IMR-90 (cell line): ENCODE measurements at regions not wholly inside any gene's neighbourhood (a gene's known extent, or its start where the extent isn't known, plus 50 kb on each side); places are given as distances from the start of the nearest gene placed in this dataset.

Experiments used
- ATAC-seq: fragments of 200-7000 bp; cut with Tn5 transposase; 2 replicates; pipeline ENCODE4 v1.9.1; 2020; ENCODE audit warnings: low read depth, mild to moderate bottlenecking, moderate library complexity
- BruUV-seq: library from RNA; stranded (reverse); fragments of 400-500 nt; replicated peaks from 2 replicates; lab custom pipeline; 2021; lab: Mats Ljungman, UMichigan
- CTCF ChIA-PET: fragments of 300-600 bp; formaldehyde crosslinking; extraction: SDS; loops from one replicate; lab custom pipeline; 2021; ENCODE audit warnings: antibody characterized with exemption; lab: Yijun Ruan, JAX
- POLR2A ChIA-PET: fragments of 300-600 bp; sonication (Branson Sonifier 250); formaldehyde crosslinking; loops from one replicate; lab custom pipeline; 2022; ENCODE audit warnings: antibody characterized with exemption; ENCODE audit not compliant: unreplicated experiment; lab: Charles Lee
- DNase-seq: peaks from one replicate; pipeline ENCODE4 v3.0.0; 2013
- H2AFZ ChIP-seq: replicated peaks from 2 replicates; pipeline ENCODE3; 2013; ENCODE audit warnings: low read length, mild to moderate bottlenecking; ENCODE audit not compliant: poor library complexity
- H2AK5ac ChIP-seq: 2 replicates; pipeline ENCODE4 v1.6.1; 2013; ENCODE audit warnings: low read depth, low read length, inconsistent platforms
- H2AK9ac ChIP-seq: replicated peaks from 2 replicates; pipeline ENCODE3; 2013; ENCODE audit warnings: mild to moderate bottlenecking, low read depth, low read length, moderate library complexity; ENCODE audit not compliant: poor library complexity
- H2BK120ac ChIP-seq: 2 replicates; pipeline ENCODE4 v1.6.1; 2013; ENCODE audit warnings: low read depth, low read length, inconsistent platforms
- H2BK15ac ChIP-seq: 3 replicates; pipeline ENCODE4 v1.6.1; 2013; ENCODE audit warnings: low read depth, low read length, inconsistent platforms
- H2BK20ac ChIP-seq: 2 replicates; pipeline ENCODE4 v1.6.1; 2013; ENCODE audit warnings: low read depth, mild to moderate bottlenecking, inconsistent platforms, low read length, moderate library complexity
- H2BK5ac ChIP-seq: 2 replicates; pipeline ENCODE4 v1.6.1; 2013; ENCODE audit warnings: mild to moderate bottlenecking, low read depth, low read length, inconsistent platforms; ENCODE audit not compliant: poor library complexity, severe bottlenecking
- H3K14ac ChIP-seq: replicated peaks from 2 replicates; pipeline ENCODE4 v1.6.1; 2013; ENCODE audit warnings: low read depth, low read length, inconsistent platforms
- H3K18ac ChIP-seq: 2 replicates; pipeline ENCODE4 v1.6.1; 2013; ENCODE audit warnings: low read depth, low read length, control low read depth
- H3K23ac ChIP-seq: 2 replicates; pipeline ENCODE4 v1.6.1; 2013; ENCODE audit warnings: low read depth, low read length, inconsistent platforms
- H3K27ac ChIP-seq: 2 replicates; pipeline ENCODE4 v1.5.1; 2013; ENCODE audit warnings: mild to moderate bottlenecking, control low read depth, low read length; ENCODE audit not compliant: insufficient read depth
- H3K27me3 ChIP-seq: 2 replicates; pipeline ENCODE4 v1.6.1; 2013; ENCODE audit warnings: low read length; ENCODE audit not compliant: control insufficient read depth, insufficient read depth
- H3K36me3 ChIP-seq: 2 replicates; pipeline ENCODE4 v1.6.1; 2013; ENCODE audit warnings: low read length, mixed read lengths; ENCODE audit not compliant: control insufficient read depth, insufficient read depth
- H3K4ac ChIP-seq: 2 replicates; pipeline ENCODE4 v1.6.1; 2013; ENCODE audit warnings: low read depth, low read length, inconsistent platforms
- H3K4me1 ChIP-seq: 2 replicates; pipeline ENCODE4 v1.6.1; 2013; ENCODE audit warnings: low read length, mixed read lengths; ENCODE audit not compliant: control insufficient read depth, insufficient read depth
- H3K4me2 ChIP-seq: 2 replicates; pipeline ENCODE4 v1.6.1; 2013; ENCODE audit warnings: low read depth, mild to moderate bottlenecking, control low read depth, low read length, moderate library complexity
- H3K4me3 ChIP-seq: 2 replicates; pipeline ENCODE4 v1.5.1; 2013; ENCODE audit warnings: low read depth, mild to moderate bottlenecking, control low read depth, low read length, moderate library complexity; ENCODE audit not compliant: insufficient read depth
- H3K56ac ChIP-seq: 2 replicates; pipeline ENCODE4 v1.6.1; 2013; ENCODE audit warnings: low read length, inconsistent platforms; ENCODE audit not compliant: insufficient read depth; ENCODE audit errors: extremely low read depth
- H3K79me1 ChIP-seq, 2 experiments: 2 replicates each; pipeline ENCODE4 v1.6.1; 2013; ENCODE audit warnings: low read length in 2 of 2, inconsistent platforms in 1 of 2, low read depth in 1 of 2
- H3K9ac ChIP-seq: 2 replicates; pipeline ENCODE4 v1.6.1; 2013; ENCODE audit warnings: low read depth, low read length, control low read depth
- H3K9me1 ChIP-seq: 2 replicates; pipeline ENCODE4 v1.6.1; 2013; ENCODE audit warnings: low read length, inconsistent platforms; ENCODE audit not compliant: insufficient read depth
- H3K9me3 ChIP-seq: 2 replicates; pipeline ENCODE4 v1.6.1; 2013; ENCODE audit warnings: low read length; ENCODE audit not compliant: control insufficient read depth, insufficient read depth
- H4K20me1 ChIP-seq: 2 replicates; pipeline ENCODE4 v1.6.1; 2013; ENCODE audit warnings: low read length, inconsistent platforms; ENCODE audit not compliant: insufficient read depth
- H4K5ac ChIP-seq: 2 replicates; pipeline ENCODE4 v1.6.1; 2013; ENCODE audit warnings: mild to moderate bottlenecking, low read depth, low read length, control low read depth
- H4K8ac ChIP-seq, 2 experiments: 2 replicates each; pipeline ENCODE4 v1.6.1; 2013; ENCODE audit warnings: low read depth in 2 of 2, low read length in 2 of 2, control low read depth in 1 of 2, inconsistent platforms in 1 of 2
- H4K91ac ChIP-seq: 2 replicates; pipeline ENCODE4 v1.6.1; 2013; ENCODE audit warnings: low read depth, low read length, inconsistent platforms; ENCODE audit not compliant: insufficient read depth
- RCOR1 ChIP-seq: IDR thresholded peaks from 2 replicates; pipeline ENCODE4 v1.6.1; 2012; ENCODE audit warnings: mild to moderate bottlenecking, low read length, improper control_type of control experiment; ENCODE audit not compliant: insufficient replicate concordance
- WGBS, 2 experiments: methylation state at CpG; one replicate each; pipeline versions ENCODE4 v1.1.5 to v1.1.7; 2013; ENCODE audit warnings: missing lambda C conversion rate in 2 of 2; ENCODE audit not compliant: insufficient read length in 1 of 2; ENCODE audit errors: extremely low coverage in 2 of 2; 5-methylcytosine and 5-hydroxymethylcytosine counted together
- dilution Hi-C: fragments of 300-500 bp; cut with HindIII; formaldehyde crosslinking; loops from one replicate; pipeline ENCODE4 v1.14.3; 2018; ENCODE audit warnings: low sequenced_read_pairs; ENCODE audit not compliant: unreplicated experiment
- in situ Hi-C: fragments of 300-500 bp; cut with MboI; formaldehyde crosslinking; loops from 3 replicates; pipeline ENCODE4 v1.14.3; 2019; ENCODE audit warnings: low sequenced_read_pairs, inconsistent platforms, mixed read lengths
- intact Hi-C: fragments of 100-400 bp; cut with micrococcal nuclease; formaldehyde crosslinking; loops from 2 replicates; pipeline ENCODE4 v1.10.0; 2022

DNA sequence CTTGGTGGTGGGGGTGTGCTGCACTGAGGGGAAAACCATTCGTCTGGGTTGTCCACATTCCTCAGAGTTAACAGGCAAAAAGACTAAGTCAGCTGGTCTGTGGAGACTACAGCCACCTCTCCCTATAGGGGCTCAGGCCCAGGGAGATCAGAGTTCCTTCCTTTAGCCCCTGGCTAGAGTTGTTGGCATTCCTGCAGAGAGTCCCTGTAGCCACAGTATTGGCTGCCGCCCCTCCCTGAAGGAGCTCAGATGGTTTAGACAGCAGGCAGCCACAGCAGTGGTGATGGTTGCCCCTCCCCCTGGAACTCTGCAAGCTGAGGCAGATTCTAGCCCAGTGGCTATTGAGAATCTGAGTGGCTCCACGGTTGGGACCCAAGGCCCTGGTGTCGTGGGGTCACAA lies 1072.5 kb upstream of the ATXN7L3B start:
- no peak for DNase-seq
- Histone ChIP-seq H3K56ac (no peak overlapping the region), H2BK15ac (no peak overlapping the region), H4K91ac (no peak overlapping the region), H3K27ac (no peak overlapping the region), H3K14ac (no peak overlapping the region), H2BK20ac (no peak overlapping the region), H4K5ac (no peak overlapping the region), H2AFZ (no peak overlapping the region), H4K8ac (no peak overlapping the region), H2BK120ac (no peak overlapping the region), H3K4me1 (no peaks in the 10 kb centered on the region), H2BK5ac (no peak overlapping the region), H3K9ac (no peak overlapping the region), H3K27me3 (no peaks in the 10 kb centered on the region), H4K20me1 (no peaks in the 10 kb centered on the region), H3K4me3 (no peak overlapping the region), H3K4me2 (no peak overlapping the region), H3K9me3 (peaks cover 7% of the 10 kb centered on the region), H2AK5ac (no peak overlapping the region), H3K9me1 (no peaks in the 10 kb centered on the region), H3K23ac (no peak overlapping the region), H3K18ac (no peak overlapping the region), H2AK9ac (no peak overlapping the region), H3K36me3 (no peaks in the 10 kb centered on the region), H3K79me1 (no peaks in the 10 kb centered on the region), H3K4ac (no peak overlapping the region)
- in situ Hi-C loops, result no loop called here
- TF ChIP-seq RCOR1, result no peak
- ATAC-seq, result no peak
- CTCF ChIA-PET, result no interaction called here
- dilution Hi-C loops, result no loop called here
- BruUV-seq, result no TSS peak
- 37% methylated on average over 2 of the region's 4 CpGs; no CpG with 5 or more reads in 1 of the 2 experiments for WGBS, 2 experiments
- intact Hi-C loops, result no loop called here
- POLR2A ChIA-PET, result no interaction called here
